Tibial nerve (tissue), 3 donors: ENCODE measurements at regions not wholly inside any gene's neighbourhood (a gene's known extent, or its start where the extent isn't known, plus 50 kb on each side); places are given as distances from the start of the nearest gene placed in this dataset.

Source experiments
- POLR2A ChIP-seq, 2 donors: fragments of 450-650 bp; IDR thresholded peaks; one replicate each; pipeline ENCODE4 v1.6.1; 2017; ENCODE audit warnings: antibody characterized with exemption in 2 of 2, mild to moderate bottlenecking in 2 of 2, moderate library complexity in 2 of 2
- TF ChIP-seq, protein P1 (sequence below), 5 experiments: fragments of 200-600 bp in 3 of 5; fragments of 450-650 bp in 2 of 5; sonication (generic) in 3 of 5; IDR thresholded peaks; one replicate each; pipeline ENCODE4 v1.5.1; 2016 to 2019; ENCODE audit warnings: antibody characterized with exemption in 5 of 5, mild to moderate bottlenecking in 3 of 5, moderate library complexity in 2 of 5

DNA sequence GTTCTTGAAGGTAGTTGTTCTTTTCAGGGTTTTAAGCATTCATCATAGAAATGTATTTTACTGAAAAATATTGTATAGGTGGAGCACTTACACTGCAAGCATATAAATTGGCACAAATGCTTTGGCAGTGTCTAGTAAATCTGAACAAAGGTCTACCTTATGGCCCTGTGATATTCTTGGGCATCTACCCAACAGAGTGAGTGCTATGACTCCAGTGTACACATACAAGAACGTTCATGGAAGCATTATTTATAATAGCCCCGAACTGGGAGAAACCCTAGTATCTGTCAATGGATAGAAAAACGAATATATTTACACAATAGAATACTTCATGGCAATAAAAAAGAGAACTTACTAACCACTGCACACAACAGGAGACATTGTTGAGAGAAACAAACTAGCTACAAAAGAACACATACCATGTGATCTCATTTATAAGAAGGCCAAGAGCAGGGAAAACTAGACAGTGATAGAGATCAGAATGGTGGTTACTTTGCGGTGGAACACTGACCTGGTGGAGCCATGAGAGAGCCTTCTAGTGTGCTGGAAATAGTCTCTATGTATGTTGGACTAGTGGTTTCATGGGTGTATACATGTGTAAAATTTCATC lies 96.0 kb downstream of the MAB21L3 start:
- TF ChIP-seq, protein P1, sequence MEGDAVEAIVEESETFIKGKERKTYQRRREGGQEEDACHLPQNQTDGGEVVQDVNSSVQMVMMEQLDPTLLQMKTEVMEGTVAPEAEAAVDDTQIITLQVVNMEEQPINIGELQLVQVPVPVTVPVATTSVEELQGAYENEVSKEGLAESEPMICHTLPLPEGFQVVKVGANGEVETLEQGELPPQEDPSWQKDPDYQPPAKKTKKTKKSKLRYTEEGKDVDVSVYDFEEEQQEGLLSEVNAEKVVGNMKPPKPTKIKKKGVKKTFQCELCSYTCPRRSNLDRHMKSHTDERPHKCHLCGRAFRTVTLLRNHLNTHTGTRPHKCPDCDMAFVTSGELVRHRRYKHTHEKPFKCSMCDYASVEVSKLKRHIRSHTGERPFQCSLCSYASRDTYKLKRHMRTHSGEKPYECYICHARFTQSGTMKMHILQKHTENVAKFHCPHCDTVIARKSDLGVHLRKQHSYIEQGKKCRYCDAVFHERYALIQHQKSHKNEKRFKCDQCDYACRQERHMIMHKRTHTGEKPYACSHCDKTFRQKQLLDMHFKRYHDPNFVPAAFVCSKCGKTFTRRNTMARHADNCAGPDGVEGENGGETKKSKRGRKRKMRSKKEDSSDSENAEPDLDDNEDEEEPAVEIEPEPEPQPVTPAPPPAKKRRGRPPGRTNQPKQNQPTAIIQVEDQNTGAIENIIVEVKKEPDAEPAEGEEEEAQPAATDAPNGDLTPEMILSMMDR (IDR thresholded peaks at IDR 0.05) = no peak
- TF ChIP-seq POLR2A (IDR thresholded peaks at IDR 0.05) = no peak
